Astrocyte of the cerebellum (primary cell): ENCODE measurements at regions not wholly inside any gene's neighbourhood (a gene's known extent, or its start where the extent isn't known, plus 50 kb on each side); places are given as distances from the start of the nearest gene placed in this dataset.
"Not testable (repeated sequence)": the region's sequence is repeated elsewhere in the genome, so short reads cannot be mapped to it uniquely, and the experiment has no call there.

Experiments used
- DNase-seq: peaks from one replicate; pipeline ENCODE4 v3.0.0-alpha.2; 2011; ENCODE audit warnings: low read depth
- H3K4me3 ChIP-seq: 2 replicates; pipeline ENCODE4 v1.5.1; 2011; ENCODE audit warnings: mild to moderate bottlenecking, low read depth, low read length, moderate library complexity
- in situ Hi-C: cut with HindIII; loops from 2 replicates; pipeline ENCODE4 v1.10.0; 2017; ENCODE audit warnings: low sequenced_read_pairs
- TF ChIP-seq, protein P1 (sequence below): IDR thresholded peaks from 2 replicates; pipeline ENCODE4 v1.5.1; 2012; ENCODE audit warnings: low read length, low read depth, moderate library complexity, mild to moderate bottlenecking; ENCODE audit errors: missing control alignments

GRCh38 chr2:129823044-129823443, 156.4 kb upstream of the RAB6C start:
- in situ Hi-C loops = no loop called here
- TF ChIP-seq, protein P1, sequence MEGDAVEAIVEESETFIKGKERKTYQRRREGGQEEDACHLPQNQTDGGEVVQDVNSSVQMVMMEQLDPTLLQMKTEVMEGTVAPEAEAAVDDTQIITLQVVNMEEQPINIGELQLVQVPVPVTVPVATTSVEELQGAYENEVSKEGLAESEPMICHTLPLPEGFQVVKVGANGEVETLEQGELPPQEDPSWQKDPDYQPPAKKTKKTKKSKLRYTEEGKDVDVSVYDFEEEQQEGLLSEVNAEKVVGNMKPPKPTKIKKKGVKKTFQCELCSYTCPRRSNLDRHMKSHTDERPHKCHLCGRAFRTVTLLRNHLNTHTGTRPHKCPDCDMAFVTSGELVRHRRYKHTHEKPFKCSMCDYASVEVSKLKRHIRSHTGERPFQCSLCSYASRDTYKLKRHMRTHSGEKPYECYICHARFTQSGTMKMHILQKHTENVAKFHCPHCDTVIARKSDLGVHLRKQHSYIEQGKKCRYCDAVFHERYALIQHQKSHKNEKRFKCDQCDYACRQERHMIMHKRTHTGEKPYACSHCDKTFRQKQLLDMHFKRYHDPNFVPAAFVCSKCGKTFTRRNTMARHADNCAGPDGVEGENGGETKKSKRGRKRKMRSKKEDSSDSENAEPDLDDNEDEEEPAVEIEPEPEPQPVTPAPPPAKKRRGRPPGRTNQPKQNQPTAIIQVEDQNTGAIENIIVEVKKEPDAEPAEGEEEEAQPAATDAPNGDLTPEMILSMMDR = no peak
- no peak for DNase-seq
- H3K4me3 ChIP-seq = no peak overlapping the region

DNA sequence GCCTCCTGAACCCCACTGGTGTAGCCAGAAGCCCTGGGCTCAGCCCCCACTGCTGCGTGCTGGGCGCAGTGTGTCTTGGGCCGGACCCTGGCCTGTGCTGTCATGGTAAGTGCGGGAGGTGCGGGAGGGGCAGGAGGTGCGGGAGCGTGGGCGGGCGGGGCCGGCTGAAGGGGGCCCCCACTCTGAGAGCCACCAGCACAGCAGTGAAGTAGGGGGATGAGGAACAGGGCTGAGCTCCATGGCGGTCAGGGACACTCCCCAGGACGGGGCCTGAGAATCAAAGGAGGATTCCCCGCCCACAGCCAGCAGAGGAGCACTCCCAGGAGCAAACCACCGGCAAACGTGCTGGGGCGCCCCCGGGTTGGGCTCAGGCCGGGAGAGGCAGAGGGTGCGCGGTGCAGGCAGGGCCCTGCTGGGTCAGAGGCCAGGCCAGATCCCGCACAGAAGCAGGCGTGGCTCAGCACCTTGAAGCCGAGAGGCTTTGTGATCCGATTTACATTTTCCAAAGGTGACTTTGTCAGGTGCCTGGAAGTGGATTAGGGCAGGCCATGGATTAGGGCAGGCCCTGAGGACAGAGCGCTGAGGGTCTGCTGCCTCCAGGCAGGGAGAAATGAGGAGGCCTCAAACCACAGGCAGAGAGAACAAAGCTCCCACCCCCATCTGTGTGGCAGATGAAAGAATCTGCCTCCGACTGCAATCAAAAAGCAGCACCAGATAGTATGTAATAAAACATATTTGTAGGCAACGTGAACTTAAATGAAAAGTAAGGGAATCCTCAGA, 152.0 kb upstream of the RAB6C start:
- TF ChIP-seq, protein P1 = no peak
- in situ Hi-C loops = no loop called here
- no peak for DNase-seq
- no peak overlapping the region for H3K4me3 ChIP-seq

DNA sequence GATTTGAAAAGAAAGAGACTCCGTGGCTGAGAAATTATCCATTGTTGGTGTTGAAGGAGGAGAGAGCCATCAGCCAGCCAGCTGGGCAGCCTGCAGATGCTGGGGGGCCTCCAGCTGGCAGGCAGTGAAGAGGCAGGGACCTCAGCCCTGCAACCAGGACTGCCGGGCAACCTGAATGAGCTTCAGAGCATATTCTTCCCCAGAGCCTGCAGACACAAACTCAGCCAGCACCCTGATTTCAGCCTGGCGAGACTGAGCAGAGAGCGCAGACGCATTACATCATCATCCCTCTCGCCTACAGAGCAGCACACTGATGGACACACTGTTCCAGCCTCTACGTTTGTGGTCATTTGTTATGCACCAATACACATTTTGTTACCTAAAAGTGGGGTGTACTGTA, 150.7 kb upstream of the RAB6C start:
- H3K4me3 ChIP-seq = no peak overlapping the region
- no peak for DNase-seq
- in situ Hi-C loops = no loop called here
- TF ChIP-seq, protein P1 = no peak

DNA sequence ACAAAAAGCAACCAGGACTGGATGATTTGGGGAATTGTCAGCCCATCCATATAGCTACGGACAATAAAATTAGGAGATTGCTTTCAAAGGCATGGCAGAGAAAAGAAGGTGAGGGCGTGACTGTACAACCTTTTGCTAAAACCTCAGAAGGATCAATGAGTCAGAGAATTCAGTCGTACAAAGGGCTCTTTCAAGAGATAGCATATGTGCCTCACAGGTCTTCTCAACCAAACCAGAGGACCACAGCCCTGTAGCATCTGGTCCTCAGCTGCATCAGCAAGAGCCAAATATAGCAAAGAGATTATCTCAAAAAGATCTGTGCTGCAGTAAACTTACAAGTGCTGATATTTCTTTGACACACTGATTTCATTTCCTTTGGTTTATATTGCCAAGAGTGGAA, 149.9 kb upstream of the RAB6C start:
- TF ChIP-seq, protein P1 = no peak
- in situ Hi-C loops = no loop called here
- DNase-seq = no peak
- no peak overlapping the region for H3K4me3 ChIP-seq

- TF ChIP-seq, protein P1 = no peak
Measured at GRCh38 chr2:129831018-129831417, 148.4 kb upstream of the RAB6C start.

DNA sequence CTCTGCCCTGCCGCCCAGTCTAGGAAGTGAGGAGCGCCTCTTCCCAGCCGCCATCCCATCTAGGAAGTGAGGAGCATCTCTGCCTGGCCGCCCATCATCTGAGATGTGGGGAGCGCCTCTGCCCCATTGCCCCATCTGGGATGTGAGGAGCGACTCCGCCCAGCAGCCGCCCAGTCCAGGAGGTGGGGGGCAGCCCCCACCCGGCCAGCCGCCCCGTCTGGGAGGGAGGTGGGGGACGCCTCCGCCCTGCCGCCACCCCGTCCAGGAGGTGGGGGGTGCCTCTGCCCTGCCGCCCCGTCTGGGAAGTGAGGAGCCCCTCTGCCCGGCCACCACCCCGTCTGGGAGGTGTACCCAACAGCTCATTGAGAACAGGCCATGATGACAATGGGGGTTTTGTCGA, 146.0 kb upstream of the RAB6C start:
- DNase-seq, H3K4me3 ChIP-seq, in situ Hi-C loops: not testable (repeated sequence)

More at GRCh38 chr2:129831018-129831417, 148.4 kb upstream of the RAB6C start:
- H3K4me3 ChIP-seq = no peak overlapping the region
- in situ Hi-C loops = no loop called here
- DNase-seq = no peak

DNA sequence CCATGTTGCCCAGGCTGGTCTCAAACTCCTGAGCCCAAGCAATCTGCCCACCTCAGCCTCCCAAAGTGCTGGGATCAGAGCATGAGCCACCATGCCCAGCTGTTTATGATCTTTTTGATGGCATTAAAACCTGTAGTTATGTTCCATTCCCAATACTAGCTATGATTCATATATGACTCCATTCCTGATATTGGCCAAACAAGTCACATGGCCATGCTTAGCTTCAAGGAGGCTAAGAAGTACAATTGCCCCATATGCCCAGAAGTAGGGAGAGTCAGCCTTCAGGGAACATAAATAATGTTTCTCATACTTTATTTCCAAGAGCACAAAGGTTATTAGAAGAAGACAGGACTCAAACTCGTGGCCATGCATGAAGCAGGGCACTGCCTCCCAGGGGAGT, 132.4 kb upstream of the RAB6C start:
- H3K4me3 ChIP-seq = no peak overlapping the region
- TF ChIP-seq, protein P1 = no peak
- in situ Hi-C loops = loop anchor here (5.0 to 10.0 kb wide), 2 partner anchors 45 to 1522 kb away; no protein-coding TSS in a partner anchor
- no peak for DNase-seq
